ENCODE measurements at regions not wholly inside any gene's neighbourhood (a gene's known extent, or its start where the extent isn't known, plus 50 kb on each side); places are given as distances from the start of the nearest gene placed in this dataset.

DNA sequence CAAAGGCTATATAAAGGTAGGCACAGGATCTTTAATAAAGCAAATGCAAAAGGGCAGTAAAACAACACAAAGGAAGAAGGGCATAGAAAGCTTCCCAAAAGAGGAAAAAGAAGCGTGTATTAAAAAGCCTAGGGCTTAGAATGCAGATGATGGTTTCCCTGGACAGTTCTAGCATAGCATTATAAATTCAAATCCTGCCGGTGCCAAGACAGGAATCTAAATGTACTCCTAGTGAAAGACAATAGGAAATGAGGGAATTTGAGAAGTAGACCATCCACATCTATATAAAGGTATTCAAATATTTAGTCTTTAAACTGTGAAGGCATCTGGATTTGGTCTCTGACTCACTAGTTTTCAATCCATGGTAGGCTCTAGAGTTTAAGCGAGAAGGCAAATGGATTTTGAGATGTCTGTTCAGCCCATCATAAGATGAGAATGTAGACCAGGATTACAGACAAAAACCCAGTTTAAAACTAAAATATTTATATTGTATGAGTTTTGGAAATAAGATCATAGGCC is 431.8 kb downstream of the TBL1XR1 start:
- TF ChIP-seq POLR2A (IDR thresholded peaks at IDR 0.05; ENCODE audit: low read depth, low read length): no peak
- TF ChIP-seq POU2F2 (IDR thresholded peaks at IDR 0.05; ENCODE audit: low read depth, low read length): no peak

Data from GM12891 (cell line).